ENCODE measurements at regions not wholly inside any gene's neighbourhood (a gene's known extent, or its start where the extent isn't known, plus 50 kb on each side); places are given as distances from the start of the nearest gene placed in this dataset.
"Not testable (repeated sequence)": the region's sequence is repeated elsewhere in the genome, so short reads cannot be mapped to it uniquely, and the experiment has no call there.

DNA sequence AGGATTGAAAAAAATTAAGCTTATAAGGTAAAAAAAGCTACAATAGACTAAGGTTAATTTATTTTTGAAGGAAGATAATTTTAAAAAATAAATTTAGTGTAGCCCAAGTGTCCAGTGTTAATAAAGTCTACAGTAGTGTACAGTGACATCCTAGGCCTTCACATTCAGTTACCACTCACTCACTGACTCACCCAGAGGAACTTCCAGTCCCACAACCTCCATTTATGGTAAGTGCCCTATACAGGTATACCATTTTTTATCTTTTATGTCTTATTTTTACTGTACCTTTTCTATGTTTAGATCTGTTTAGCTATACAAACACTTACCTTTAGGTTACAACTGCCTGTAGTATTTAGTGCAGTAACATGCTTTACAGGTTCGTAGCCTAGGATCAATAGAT lies 79.8 kb upstream of the ZNF462 start:
- ATAC-seq (ENCODE audit: low read depth in 2 of 2) (no peak), DNase-seq (no peak)
- Mint-ChIP-seq H3K36me3 (no peaks in the 10 kb centered on the region), H3K27me3 (no peaks in the 10 kb centered on the region), H3K4me1 (no peaks in the 10 kb centered on the region), H3K4me3 (no peak overlapping the region), H3K9me3 (peaks cover 0 to 8% (median 0%) of the 10 kb centered on the region in 7 donors), H3K27ac (no peak overlapping the region)

DNA sequence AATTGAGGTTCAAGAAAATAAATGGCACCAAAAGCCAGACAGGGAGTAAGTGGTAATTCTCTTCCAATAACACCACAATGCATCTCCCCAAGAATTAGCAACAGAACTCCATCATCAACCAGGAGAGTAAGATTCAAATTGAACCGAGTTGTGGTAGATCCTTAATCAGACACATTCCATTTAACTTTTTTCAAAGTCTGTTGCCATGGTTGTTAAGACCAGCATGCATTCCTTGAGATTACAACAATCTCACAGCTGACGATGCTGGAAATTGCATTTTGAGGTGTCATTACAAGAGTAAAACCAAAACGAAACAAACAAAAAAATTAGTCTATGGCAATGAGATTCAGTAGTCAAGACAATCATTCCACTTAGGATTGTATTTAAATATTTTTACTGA lies 78.9 kb upstream of the ZNF462 start:
- H3K4me3 Mint-ChIP-seq = no peak overlapping the region
- DNase-seq (no peak), ATAC-seq (ENCODE audit: low read depth in 2 of 2) (no peak)
- H3K4me1 Mint-ChIP-seq = no peaks in the 10 kb centered on the region
- no peaks in the 10 kb centered on the region for H3K36me3 Mint-ChIP-seq
- peak overlapping the region in 1 of 6 donors; percentile 21 for H3K27ac Mint-ChIP-seq
- peaks cover 0 to 8% (median 0%) of the 10 kb centered on the region in 7 donors for H3K9me3 Mint-ChIP-seq
- H3K27me3 Mint-ChIP-seq = no peaks in the 10 kb centered on the region

DNA sequence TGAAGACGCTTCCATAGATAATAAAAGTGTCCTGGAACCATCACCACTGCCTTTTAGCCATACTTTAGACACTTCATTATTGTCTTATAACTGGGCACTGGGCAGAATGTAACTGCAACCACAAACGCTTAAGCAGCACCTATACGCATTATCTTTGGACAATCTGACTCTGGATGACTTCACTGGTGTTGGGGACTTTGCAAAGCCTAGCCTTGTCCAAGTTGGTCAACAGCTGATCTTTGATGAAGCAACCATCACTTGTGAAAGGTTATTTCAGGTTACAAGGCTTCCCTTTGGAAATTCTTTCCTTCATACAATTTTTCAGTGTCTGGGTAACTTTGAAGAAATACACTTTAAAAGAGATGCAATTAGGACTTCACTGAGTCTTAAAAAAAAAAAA lies 77.8 kb upstream of the ZNF462 start:
- H3K9me3 Mint-ChIP-seq = peaks cover 0 to 3% (median 0%) of the 10 kb centered on the region in 7 donors
- H3K27ac Mint-ChIP-seq = no peak overlapping the region
- ATAC-seq (ENCODE audit: low read depth in 2 of 2) (no peak), DNase-seq (no peak)
- no peaks in the 10 kb centered on the region for H3K4me1 Mint-ChIP-seq
- H3K4me3 Mint-ChIP-seq = no peak overlapping the region
- H3K27me3 Mint-ChIP-seq = no peaks in the 10 kb centered on the region
- H3K36me3 Mint-ChIP-seq = no peaks in the 10 kb centered on the region

DNA sequence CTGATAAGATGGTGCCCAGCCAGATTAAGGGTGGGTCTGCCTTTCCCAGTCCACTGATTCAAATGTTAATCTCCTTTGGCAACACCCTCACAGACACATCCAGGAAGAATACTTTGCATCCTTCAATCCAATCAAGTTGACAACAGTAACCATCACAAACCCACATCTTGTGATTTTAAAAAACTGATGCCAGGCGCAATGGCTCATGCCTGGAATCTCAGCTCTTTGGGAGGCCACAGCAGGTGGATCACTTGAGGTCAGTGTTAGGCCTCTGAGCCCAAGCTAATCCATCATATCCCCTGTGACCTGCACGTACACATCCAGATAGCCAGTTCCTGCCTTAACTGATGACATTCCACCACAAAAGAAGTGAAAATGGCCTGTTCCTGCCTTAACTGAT lies 74.9 kb upstream of the ZNF462 start:
- not testable (repeated sequence) for DNase-seq; H3K4me1 Mint-ChIP-seq; H3K27me3 Mint-ChIP-seq; H3K27ac Mint-ChIP-seq; H3K4me3 Mint-ChIP-seq; H3K9me3 Mint-ChIP-seq; ATAC-seq (ENCODE audit: low read depth in 2 of 2); H3K36me3 Mint-ChIP-seq

DNA sequence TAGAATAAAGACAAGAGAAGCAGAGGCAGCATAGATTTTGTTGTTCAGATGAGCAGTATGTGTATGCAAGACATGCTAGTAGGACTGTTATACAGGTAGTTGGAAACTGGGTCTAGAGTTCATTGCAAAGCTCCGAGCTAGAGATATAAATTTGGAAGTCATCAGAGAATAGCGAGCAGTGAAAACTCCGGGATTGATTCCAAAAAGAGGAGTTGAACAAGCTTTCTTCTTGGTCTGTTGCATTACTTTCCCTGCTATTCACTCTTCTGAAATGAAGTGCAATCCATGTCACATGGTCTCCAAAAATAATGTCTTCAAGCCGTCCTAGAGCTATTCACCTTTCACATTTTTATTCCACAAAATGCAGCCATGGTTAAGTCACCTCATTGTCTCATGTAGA lies 67.9 kb upstream of the ZNF462 start:
- H3K27ac Mint-ChIP-seq = no peak overlapping the region
- H3K4me1 Mint-ChIP-seq = no peaks in the 10 kb centered on the region
- no peak for ATAC-seq (ENCODE audit: low read depth in 2 of 2)
- peaks cover 0 to 4% (median 0%) of the 10 kb centered on the region in 7 donors for H3K9me3 Mint-ChIP-seq
- DNase-seq = no peak
- no peaks in the 10 kb centered on the region for H3K27me3 Mint-ChIP-seq
- H3K36me3 Mint-ChIP-seq = no peaks in the 10 kb centered on the region
- H3K4me3 Mint-ChIP-seq = no peak overlapping the region

DNA sequence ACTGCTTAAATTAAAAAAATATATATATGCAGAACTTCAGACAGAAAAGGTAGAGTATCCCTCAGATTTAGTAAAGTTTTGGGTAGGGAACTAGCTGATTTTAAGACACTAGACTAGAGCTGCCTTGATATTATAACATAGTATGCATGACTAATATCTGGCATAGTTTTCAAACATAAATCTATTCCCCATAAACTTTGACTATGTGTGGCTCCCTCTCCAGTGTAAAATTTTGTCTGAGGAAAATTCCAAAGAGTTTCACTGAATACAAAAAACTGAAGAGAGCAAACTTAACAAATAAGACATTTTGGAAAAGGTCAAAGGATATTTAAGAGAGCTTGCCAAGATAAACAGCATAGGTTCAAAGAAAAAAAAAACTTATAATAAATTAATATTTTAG lies 66.2 kb upstream of the ZNF462 start:
- H3K9me3 Mint-ChIP-seq = peaks cover 0 to 4% (median 1%) of the 10 kb centered on the region in 7 donors
- H3K27me3 Mint-ChIP-seq = no peaks in the 10 kb centered on the region
- H3K4me3 Mint-ChIP-seq = no peak overlapping the region

DNA sequence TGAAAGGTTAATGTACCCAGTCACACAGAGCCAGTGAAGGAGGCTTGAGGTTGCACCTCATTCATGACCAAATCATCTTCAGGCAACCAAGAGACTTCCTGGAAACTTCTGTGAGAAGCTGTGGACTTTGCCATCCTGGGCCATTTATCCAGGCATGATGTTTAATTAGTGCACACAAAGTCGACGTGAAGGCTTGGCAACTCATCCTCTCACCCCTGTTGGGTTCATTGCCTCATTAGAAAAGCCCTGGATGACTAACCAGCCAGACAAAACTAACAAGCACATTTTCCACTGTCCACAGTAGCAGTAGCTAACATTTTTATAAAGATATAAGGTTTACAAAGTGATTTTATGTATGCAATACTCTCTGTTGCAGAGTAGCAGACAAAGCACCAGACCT lies 65.7 kb upstream of the ZNF462 start:
- DNase-seq (no peak), ATAC-seq (ENCODE audit: low read depth in 2 of 2) (no peak)
- no peaks in the 10 kb centered on the region for H3K36me3 Mint-ChIP-seq
- H3K4me3 Mint-ChIP-seq = no peak overlapping the region
- peaks cover 0 to 4% (median 2%) of the 10 kb centered on the region in 7 donors for H3K9me3 Mint-ChIP-seq
- H3K27me3 Mint-ChIP-seq = no peaks in the 10 kb centered on the region
- no peaks in the 10 kb centered on the region for H3K4me1 Mint-ChIP-seq
- H3K27ac Mint-ChIP-seq = no peak overlapping the region

More for the DNA sequence above, 66.2 kb upstream of the ZNF462 start:
- Mint-ChIP-seq H3K4me1 (no peaks in the 10 kb centered on the region), H3K27ac (no peak overlapping the region), H3K36me3 (no peaks in the 10 kb centered on the region)
- ATAC-seq (ENCODE audit: low read depth in 2 of 2) = no peak
- DNase-seq = no peak

DNA sequence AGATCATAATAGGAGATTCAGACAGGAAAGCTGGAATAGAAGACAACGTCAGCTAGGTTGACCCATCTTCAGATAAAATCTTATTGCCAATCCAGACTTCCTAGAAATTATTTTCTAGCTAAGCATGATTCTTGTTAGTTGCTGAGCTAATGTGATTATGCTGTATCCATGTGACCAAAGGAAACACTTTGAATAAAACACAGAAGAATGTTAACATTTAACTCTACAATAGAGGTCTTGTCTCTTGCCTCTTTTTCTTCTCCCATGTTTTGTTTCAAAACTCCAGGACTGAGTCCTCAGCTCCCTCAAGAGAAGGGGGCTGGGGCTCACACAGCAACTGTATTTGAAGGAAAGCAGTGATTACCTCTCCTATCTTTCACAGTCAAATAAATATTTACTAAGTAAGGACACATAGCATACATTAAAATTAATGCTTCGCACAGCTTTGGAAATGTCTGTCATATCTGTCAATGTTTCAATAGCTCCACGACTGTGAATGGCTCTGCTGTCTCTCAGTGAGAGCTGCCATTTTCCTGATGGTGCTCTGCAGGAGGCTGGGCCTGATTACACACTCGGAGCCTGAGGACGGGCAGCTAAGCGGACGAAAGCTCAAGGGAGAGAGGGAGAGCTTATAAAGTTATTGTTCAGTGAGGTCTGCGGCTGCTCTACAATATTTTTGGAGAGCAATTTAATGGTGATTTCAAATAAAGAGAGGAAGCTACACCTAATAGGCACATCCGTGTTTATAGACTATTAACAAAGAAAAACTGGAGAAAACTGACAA lies 64.8 kb upstream of the ZNF462 start:
- Mint-ChIP-seq H3K36me3 (no peaks in the 10 kb centered on the region), H3K4me3 (no peak overlapping the region), H3K4me1 (no peaks in the 10 kb centered on the region), H3K9me3 (peaks cover 0 to 8% (median 4%) of the 10 kb centered on the region in 7 donors), H3K27me3 (no peaks in the 10 kb centered on the region), H3K27ac (no peak overlapping the region)
- DNase-seq (no peak), ATAC-seq (ENCODE audit: low read depth in 2 of 2) (no peak)

DNA sequence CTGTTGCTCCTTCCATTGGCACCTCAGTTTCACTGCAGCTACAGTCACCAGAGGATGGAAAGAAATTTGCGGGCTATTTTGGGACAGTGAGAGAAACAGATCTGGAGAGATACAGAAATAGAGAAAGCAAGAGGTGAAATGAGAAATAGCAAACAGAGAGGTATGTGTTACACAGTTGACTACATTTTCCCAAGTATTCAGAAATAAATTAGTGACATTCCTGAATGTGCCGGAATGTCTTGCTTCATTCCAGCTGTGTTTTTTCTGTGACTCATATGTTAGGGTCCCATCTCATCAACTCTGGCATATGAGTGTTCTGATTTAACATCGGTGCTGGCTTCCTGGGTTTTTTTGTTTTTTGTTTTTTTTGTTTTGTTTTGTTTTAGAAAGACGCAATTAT lies 63.8 kb upstream of the ZNF462 start:
- H3K4me3 Mint-ChIP-seq = no peak overlapping the region

DNA sequence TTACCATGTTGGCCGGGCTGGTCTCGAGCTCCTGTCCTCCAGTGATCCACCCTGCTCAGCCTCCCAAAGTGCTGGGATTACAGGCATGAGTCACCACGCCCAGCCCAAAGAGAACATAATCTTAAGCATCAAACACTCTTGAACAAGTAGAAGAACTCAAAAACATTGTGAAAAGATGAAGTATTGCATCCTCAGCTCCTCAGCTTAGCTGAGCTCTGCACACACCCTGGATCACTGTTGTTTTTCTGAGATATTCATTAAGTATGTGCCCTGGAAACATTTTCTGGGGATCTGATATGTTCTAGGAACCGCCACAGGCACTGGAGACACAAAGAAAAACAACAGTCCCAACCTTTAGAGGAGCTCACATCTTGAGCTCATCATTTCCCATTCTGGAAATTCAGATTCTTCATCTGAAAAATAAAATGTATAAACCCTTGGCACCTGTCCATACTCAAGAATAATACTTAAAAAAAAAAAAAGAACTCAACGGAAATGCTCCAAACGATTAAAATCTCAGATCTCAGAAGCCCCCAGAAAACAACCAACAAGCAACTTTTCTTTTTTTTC lies 62.2 kb upstream of the ZNF462 start:
- Mint-ChIP-seq H3K4me1 (no peaks in the 10 kb centered on the region), H3K9me3 (peaks cover 0 to 9% (median 3%) of the 10 kb centered on the region in 7 donors)
- no peak for ATAC-seq (ENCODE audit: low read depth in 2 of 2)

More for the DNA sequence above, 63.8 kb upstream of the ZNF462 start:
- no peaks in the 10 kb centered on the region for H3K4me1 Mint-ChIP-seq
- ATAC-seq (ENCODE audit: low read depth in 2 of 2) (no peak), DNase-seq (no peak)
- no peaks in the 10 kb centered on the region for H3K36me3 Mint-ChIP-seq
- H3K27me3 Mint-ChIP-seq = no peaks in the 10 kb centered on the region
- H3K9me3 Mint-ChIP-seq = peaks cover 0 to 9% (median 3%) of the 10 kb centered on the region in 7 donors
- H3K27ac Mint-ChIP-seq = no peak overlapping the region

DNA sequence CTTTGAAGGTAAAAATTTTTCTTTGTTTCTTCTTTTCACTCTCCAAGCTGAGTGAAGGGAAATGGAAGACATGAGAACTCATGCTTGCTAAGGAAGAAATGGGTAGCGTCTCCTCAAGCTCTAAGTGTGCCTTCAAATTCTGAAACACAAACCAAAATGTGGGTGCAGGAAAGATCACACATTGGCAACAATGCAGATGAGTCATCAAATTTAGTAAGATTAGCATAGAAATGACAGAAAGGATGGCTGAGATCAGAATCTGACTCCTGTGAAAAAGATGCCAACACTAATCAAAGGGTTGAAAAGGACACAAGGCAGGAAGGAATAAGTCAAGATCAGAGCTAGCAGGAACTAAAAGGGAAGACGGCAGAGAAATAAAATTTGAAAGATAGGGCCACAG lies 61.1 kb upstream of the ZNF462 start:
- no peaks in the 10 kb centered on the region for H3K36me3 Mint-ChIP-seq
- H3K27ac Mint-ChIP-seq = no peak overlapping the region
- ATAC-seq (ENCODE audit: low read depth in 2 of 2) (no peak), DNase-seq (no peak)
- H3K27me3 Mint-ChIP-seq = no peaks in the 10 kb centered on the region
- no peak overlapping the region for H3K4me3 Mint-ChIP-seq
- peaks cover 0 to 9% (median 3%) of the 10 kb centered on the region in 7 donors for H3K9me3 Mint-ChIP-seq
- no peaks in the 10 kb centered on the region for H3K4me1 Mint-ChIP-seq

More for the DNA sequence above, 62.2 kb upstream of the ZNF462 start:
- H3K36me3 Mint-ChIP-seq = no peaks in the 10 kb centered on the region
- no peak for DNase-seq
- no peak overlapping the region for H3K4me3 Mint-ChIP-seq
- no peaks in the 10 kb centered on the region for H3K27me3 Mint-ChIP-seq
- no peak overlapping the region for H3K27ac Mint-ChIP-seq

Measured in naive B cell (primary cell).